WI38 (cell line): ENCODE measurements at regions not wholly inside any gene's neighbourhood (a gene's known extent, or its start where the extent isn't known, plus 50 kb on each side); places are given as distances from the start of the nearest gene placed in this dataset.
"Not testable (repeated sequence)": the region's sequence is repeated elsewhere in the genome, so short reads cannot be mapped to it uniquely, and the experiment has no call there.

Experiments used
- H3K4me3 ChIP-seq: 2 replicates; pipeline ENCODE4 v1.5.1; 2011; ENCODE audit warnings: low read depth, mild to moderate bottlenecking, control low read depth, low read length
- TF ChIP-seq, protein P1 (sequence below): IDR thresholded peaks from 2 replicates; pipeline ENCODE4 v1.5.1; 2012; ENCODE audit warnings: low read depth, mild to moderate bottlenecking, control low read depth, low read length

DNA sequence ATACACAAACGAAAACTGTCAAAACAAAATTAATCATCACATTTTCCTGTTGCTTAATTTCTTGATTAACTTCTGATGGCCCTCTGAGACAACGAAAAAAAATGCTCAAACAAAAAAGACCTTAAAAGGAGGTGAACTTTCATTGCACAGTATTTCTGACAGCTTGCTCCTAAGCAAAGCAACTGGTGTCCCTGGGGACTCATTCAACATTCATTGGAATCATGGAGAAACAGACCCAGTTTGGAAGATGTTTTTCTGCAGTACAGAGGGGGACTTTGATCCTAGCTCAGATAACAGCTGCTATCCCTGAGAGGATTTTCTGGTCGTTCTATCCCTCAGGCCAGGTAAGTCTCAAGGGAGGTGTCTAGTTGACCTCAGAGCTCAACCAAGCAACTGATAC lies 378.7 kb upstream of the ATP11B start:
- TF ChIP-seq, protein P1, sequence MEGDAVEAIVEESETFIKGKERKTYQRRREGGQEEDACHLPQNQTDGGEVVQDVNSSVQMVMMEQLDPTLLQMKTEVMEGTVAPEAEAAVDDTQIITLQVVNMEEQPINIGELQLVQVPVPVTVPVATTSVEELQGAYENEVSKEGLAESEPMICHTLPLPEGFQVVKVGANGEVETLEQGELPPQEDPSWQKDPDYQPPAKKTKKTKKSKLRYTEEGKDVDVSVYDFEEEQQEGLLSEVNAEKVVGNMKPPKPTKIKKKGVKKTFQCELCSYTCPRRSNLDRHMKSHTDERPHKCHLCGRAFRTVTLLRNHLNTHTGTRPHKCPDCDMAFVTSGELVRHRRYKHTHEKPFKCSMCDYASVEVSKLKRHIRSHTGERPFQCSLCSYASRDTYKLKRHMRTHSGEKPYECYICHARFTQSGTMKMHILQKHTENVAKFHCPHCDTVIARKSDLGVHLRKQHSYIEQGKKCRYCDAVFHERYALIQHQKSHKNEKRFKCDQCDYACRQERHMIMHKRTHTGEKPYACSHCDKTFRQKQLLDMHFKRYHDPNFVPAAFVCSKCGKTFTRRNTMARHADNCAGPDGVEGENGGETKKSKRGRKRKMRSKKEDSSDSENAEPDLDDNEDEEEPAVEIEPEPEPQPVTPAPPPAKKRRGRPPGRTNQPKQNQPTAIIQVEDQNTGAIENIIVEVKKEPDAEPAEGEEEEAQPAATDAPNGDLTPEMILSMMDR: no peak
- no peak overlapping the region for H3K4me3 ChIP-seq

DNA sequence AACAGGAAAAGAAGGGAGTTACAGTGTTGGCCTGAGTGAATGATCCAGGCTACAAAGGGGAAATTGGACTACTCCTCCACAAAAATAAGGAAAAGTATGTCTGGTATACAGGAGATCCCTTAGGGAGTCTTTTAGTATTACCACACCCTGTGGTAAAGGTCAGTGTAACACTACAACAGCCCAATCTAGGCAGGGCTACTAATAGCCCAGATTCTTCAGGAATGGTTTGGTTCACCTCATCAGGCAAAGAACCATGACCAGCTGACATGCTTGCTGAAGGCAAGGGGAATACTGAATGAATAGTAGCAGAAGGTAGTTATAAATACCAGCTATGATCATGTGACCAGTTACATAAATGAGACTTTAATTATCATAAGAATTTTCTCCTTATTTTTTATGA lies 372.6 kb upstream of the ATP11B start:
- no peak overlapping the region for H3K4me3 ChIP-seq
- TF ChIP-seq, protein P1: no peak

DNA sequence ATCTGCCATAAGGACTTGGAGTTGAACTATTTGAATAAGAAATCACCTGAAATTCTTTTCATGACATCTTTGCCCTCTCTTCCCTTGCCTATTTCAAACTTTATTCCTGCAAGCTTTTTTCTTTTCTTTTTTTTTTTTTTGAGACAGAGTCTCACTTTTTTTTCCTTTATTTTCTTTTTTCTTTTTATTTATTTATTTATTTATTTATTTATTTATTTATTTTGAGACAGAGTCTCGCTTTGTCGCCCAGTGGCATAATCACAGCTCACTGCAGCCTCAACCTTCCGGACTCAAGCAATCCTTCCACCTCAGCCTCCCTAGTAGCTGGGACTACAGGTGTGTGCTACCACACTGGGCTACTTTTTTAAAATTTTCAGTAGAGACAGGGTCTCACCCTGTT lies 369.3 kb upstream of the ATP11B start:
- no peak overlapping the region for H3K4me3 ChIP-seq
- TF ChIP-seq, protein P1: no peak

GRCh38 chr3:182425926-182426718 lies 367.2 kb upstream of the ATP11B start:
- not testable (repeated sequence) for H3K4me3 ChIP-seq

- not testable (repeated sequence) for H3K4me3 ChIP-seq
Observed at GRCh38 chr3:182431972-182432371, 361.3 kb upstream of the ATP11B start.

- TF ChIP-seq, protein P1: no peak
- no peak overlapping the region for H3K4me3 ChIP-seq
Observed at GRCh38 chr3:182435860-182436259, 357.4 kb upstream of the ATP11B start.

DNA sequence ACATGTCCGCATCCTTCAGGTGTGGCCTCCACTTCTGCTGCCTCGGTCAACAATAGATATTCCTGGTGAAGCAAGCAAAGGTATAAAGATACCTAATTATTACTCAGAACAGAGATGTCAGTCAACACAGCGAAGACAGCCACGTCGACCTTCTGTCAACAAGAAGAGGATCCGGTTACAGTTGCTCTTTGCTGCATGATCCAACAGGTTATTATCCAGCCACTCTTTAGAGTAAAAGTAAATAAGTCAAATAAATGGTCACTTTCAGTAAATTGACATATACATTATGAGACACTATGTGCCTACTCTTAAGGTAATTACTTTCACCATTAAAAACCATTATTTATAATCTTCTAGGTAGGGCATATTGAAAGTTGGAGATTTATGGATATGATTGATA lies 356.8 kb upstream of the ATP11B start:
- no peak overlapping the region for H3K4me3 ChIP-seq
- TF ChIP-seq, protein P1: no peak

DNA sequence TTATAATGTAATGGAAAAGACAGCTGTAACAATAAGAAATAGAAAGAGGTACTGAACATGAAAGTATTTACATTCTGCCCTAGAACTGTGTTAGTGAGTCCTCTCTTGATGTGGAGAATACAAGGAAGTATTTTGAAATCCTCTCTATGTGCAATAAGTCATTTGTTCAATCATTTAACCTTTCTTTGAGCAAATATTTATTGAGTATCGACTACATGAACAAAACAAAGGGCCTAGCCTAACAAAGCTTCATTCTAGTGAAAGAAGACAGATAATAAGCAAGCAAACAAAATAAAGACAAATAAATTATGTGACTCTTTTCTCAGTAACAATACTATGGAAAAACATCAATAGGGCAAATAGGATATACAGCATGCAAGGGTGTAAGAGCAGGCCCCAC lies 354.9 kb upstream of the ATP11B start:
- TF ChIP-seq, protein P1: no peak
- H3K4me3 ChIP-seq: no peak overlapping the region
